Right lobe of liver (tissue), 6 donors: ENCODE measurements at regions not wholly inside any gene's neighbourhood (a gene's known extent, or its start where the extent isn't known, plus 50 kb on each side); places are given as distances from the start of the nearest gene placed in this dataset.

Source experiments
- ATAC-seq, 4 donors: fragments of 200-7000 bp; cut with Tn5 transposase; one replicate each; pipeline ENCODE4 v1.9.1; 2020; ENCODE audit warnings: mild to moderate bottlenecking in 4 of 4, moderate library complexity in 4 of 4
- DNase-seq, 3 donors: peaks; one replicate each; pipeline ENCODE4 v3.0.0-alpha.2; 2020
- H3K27ac ChIP-seq, 3 donors: fragments of 200-600 bp; one replicate each; pipeline ENCODE4 v1.8.0; 2022
- H3K27me3 ChIP-seq, 2 donors: fragments of 200-600 bp; one replicate each; pipeline ENCODE4 v1.8.0; 2022
- H3K36me3 ChIP-seq, 4 donors: fragments of 200-600 bp; sonication (generic) in 1 of 4; one replicate each; pipeline versions ENCODE4 v1.5.1 to v1.8.0; 2017 to 2022; ENCODE audit warnings: control low read depth in 1 of 4
- H3K4me1 ChIP-seq, 4 donors: fragments of 200-600 bp; sonication (generic) in 1 of 4; one replicate each; pipeline versions ENCODE4 v1.5.1 to v1.8.0; 2017 to 2022; ENCODE audit warnings: control low read depth in 1 of 4
- H3K4me3 ChIP-seq, 3 donors: fragments of 200-600 bp; one replicate each; pipeline ENCODE4 v1.8.0; 2022
- H3K9me3 ChIP-seq, 4 donors: fragments of 200-600 bp; sonication (generic) in 1 of 4; one replicate each; pipeline versions ENCODE4 v1.5.1 to v1.8.0; 2017 to 2022; ENCODE audit warnings: control low read depth in 1 of 4
- POLR2A ChIP-seq: fragments of 450-650 bp; IDR thresholded peaks from one replicate; pipeline ENCODE4 v1.6.1; 2017; ENCODE audit warnings: antibody characterized with exemption, mild to moderate bottlenecking
- WGBS: methylation state at CpG from one replicate; pipeline ENCODE4 v1.1.6; 2018; ENCODE audit warnings: low coverage, low lambda C conversion rate; ENCODE audit not compliant: insufficient coverage; ENCODE audit errors: missing lambda C conversion rate; 5-methylcytosine and 5-hydroxymethylcytosine counted together
- intact Hi-C, 2 donors: fragments of 100-400 bp; cut with DNase I; formaldehyde crosslinking; loops; one replicate each; pipeline versions ENCODE4 v1.11.2 to v1.14.1; 2022
- TF ChIP-seq, protein P1 (sequence below), 4 donors: fragments of 200-600 bp in 3 of 4; fragments of 450-650 bp in 1 of 4; IDR thresholded peaks; one replicate each; pipeline versions ENCODE4 v1.5.1 to v1.8.0; 2016 to 2022; ENCODE audit warnings: antibody characterized with exemption in 4 of 4, mild to moderate bottlenecking in 2 of 4
- donor health status: DM: no; HTN: yes; CAD: no.
- donor health status: DM: no; HTN: no; CAD: no.
- donor health status: DM: no; HTN: no; CAD: no.
- donor health status: DM: no; HTN: yes; CAD: no.
- donor health status: DM: no; HTN: yes; CAD: no.

DNA sequence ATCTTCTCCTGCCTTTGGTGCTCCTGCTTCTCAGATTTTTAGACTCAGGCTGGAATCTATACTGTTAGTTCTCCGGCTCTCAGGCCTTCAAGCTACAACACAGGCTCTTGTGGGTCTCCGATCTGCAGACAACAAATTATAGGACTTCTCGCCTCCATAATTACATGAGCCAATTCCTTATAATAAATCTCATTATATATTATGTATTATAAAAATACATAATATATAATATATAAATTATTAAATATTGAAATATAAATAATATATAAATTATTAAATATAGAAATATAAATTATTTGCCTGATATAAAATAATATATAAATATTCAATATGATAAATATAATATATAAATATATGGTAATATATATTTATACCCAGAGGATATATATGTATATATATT, 1214.0 kb downstream of the ROBO2 start:
- WGBS, result 83% methylated on average over 3 of the region's 3 CpGs
- TF ChIP-seq POLR2A, result no peak
- TF ChIP-seq, protein P1, sequence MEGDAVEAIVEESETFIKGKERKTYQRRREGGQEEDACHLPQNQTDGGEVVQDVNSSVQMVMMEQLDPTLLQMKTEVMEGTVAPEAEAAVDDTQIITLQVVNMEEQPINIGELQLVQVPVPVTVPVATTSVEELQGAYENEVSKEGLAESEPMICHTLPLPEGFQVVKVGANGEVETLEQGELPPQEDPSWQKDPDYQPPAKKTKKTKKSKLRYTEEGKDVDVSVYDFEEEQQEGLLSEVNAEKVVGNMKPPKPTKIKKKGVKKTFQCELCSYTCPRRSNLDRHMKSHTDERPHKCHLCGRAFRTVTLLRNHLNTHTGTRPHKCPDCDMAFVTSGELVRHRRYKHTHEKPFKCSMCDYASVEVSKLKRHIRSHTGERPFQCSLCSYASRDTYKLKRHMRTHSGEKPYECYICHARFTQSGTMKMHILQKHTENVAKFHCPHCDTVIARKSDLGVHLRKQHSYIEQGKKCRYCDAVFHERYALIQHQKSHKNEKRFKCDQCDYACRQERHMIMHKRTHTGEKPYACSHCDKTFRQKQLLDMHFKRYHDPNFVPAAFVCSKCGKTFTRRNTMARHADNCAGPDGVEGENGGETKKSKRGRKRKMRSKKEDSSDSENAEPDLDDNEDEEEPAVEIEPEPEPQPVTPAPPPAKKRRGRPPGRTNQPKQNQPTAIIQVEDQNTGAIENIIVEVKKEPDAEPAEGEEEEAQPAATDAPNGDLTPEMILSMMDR (IDR thresholded peaks at IDR 0.05), result no peak

DNA sequence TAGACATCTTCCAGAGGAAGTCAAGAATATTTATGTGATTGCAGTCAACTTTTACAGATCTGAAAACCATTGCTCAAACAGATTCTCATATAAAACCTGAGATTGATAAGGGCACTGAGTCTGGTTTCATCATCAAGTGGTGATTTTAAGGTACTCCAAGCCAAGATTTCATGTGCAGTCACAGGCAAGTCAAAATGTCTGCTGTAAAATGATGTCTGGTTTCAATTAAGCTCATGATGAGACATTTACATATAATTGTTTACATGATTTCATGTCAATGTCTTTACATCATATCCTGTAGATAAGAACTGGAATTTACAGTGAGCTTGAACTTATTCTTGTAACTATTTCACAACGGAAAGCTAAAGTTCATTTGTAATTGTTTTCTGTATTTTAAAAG, 1215.5 kb downstream of the ROBO2 start:
- no peak for ATAC-seq
- DNase-seq, result no peak
- Histone ChIP-seq H3K9me3 (no peaks in the 10 kb centered on the region), H3K4me3 (no peak overlapping the region), H3K36me3 (no peaks in the 10 kb centered on the region), H3K4me1 (no peaks in the 10 kb centered on the region), H3K27ac (no peak overlapping the region), H3K27me3 (no peaks in the 10 kb centered on the region)
- 45% methylated on average over 1 of the region's 1 CpG for WGBS
- TF ChIP-seq, protein P1 (IDR thresholded peaks at IDR 0.05), result no peak
- TF ChIP-seq POLR2A, result no peak
- intact Hi-C loops, result no loop called here

More for the DNA sequence above, 1214.0 kb downstream of the ROBO2 start:
- no peak for ATAC-seq
- intact Hi-C loops, result no loop called here
- no peak overlapping the region for H3K27ac ChIP-seq
- H3K27me3 ChIP-seq, result no peaks in the 10 kb centered on the region
- no peak overlapping the region for H3K4me3 ChIP-seq
- no peaks in the 10 kb centered on the region for H3K36me3 ChIP-seq
- no peaks in the 10 kb centered on the region for H3K9me3 ChIP-seq
- no peaks in the 10 kb centered on the region for H3K4me1 ChIP-seq
- no peak for DNase-seq

DNA sequence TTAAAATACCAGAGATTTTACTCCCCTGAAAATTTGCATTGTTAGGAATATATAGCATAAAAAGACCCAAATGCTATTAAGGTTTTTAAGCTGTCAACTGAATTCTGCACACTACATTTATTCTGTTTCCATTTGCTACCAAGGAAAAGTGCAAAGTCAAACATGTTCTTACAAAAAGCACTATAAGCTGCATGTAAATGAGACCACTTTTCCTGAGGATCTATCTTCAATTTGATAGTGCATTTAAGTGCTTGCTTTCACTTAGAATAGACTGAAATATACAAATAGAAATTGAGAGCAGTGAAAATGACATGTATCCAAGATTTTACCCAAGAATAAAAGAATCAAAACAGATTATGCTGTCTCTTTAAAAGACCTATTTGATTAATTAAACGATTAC, 1216.2 kb downstream of the ROBO2 start:
- Histone ChIP-seq H3K27ac (no peak overlapping the region), H3K27me3 (no peaks in the 10 kb centered on the region), H3K4me1 (no peaks in the 10 kb centered on the region), H3K9me3 (no peaks in the 10 kb centered on the region), H3K4me3 (no peak overlapping the region), H3K36me3 (no peaks in the 10 kb centered on the region)
- intact Hi-C loops, result no loop called here
- TF ChIP-seq POLR2A, result no peak
- TF ChIP-seq, protein P1 (IDR thresholded peaks at IDR 0.05), result no peak
- ATAC-seq (no peak), DNase-seq (no peak)
- WGBS, result 32% methylated on average over 1 of the region's 1 CpG

DNA sequence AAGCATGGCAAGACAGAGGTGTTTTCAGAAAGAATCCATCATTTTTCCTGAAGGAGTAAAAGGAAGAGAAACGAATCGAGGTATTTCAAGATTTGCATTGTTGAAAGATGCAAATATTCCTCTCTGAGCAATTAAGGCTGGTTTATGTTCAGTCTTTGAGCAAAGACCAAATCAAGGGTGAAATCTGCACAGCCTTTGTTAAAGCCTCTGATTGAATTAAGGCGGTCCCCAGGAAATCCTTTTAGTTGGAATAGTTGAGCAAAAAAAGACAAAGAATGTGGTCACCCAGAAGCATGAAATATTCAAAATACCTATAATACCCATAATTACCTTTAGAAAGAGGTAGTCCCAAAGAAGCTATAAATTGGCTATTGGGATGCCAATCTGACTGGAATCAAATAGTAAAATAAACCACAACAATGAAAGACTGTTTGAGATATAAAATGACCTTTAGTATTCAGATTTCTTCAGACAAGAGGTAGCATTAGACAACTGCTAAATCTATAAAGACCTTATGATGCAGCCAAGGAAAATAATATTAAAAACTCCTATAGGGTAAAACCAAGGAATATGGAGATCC, 1218.1 kb downstream of the ROBO2 start:
- H3K27me3 ChIP-seq, result no peaks in the 10 kb centered on the region
- no peak overlapping the region for H3K27ac ChIP-seq
- intact Hi-C loops, result no loop called here
- H3K9me3 ChIP-seq, result no peaks in the 10 kb centered on the region
- H3K4me3 ChIP-seq, result no peak overlapping the region
- no peaks in the 10 kb centered on the region for H3K4me1 ChIP-seq
- DNase-seq (no peak), ATAC-seq (no peak)
- 68% methylated on average over 3 of the region's 3 CpGs for WGBS
- TF ChIP-seq, protein P1 (IDR thresholded peaks at IDR 0.05), result no peak
- TF ChIP-seq POLR2A, result no peak
- H3K36me3 ChIP-seq, result no peaks in the 10 kb centered on the region

DNA sequence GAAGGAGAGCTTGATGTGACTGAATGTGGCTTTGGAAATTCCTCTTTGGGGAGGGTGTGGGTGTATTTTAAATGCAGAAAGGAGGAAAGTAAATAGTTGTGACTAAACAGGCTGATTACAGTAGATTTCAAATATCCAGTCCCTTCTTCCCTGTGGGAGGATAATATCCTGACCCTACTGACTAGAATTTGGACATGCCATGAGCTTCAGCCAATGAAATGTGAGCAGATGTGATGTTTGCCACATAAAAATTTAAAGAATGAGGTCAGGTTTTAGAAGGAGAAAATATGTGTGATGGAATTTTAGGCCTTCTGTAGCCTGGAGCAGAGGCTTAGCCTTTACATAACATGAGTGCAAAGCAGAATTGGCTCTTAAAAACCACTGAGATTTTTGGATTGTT, 1218.9 kb downstream of the ROBO2 start:
- Histone ChIP-seq H3K27ac (no peak overlapping the region), H3K27me3 (no peaks in the 10 kb centered on the region), H3K4me3 (no peak overlapping the region), H3K4me1 (no peaks in the 10 kb centered on the region), H3K9me3 (no peaks in the 10 kb centered on the region), H3K36me3 (no peaks in the 10 kb centered on the region)
- DNase-seq, result no peak
- intact Hi-C loops, result no loop called here
- no peak for TF ChIP-seq POLR2A
- TF ChIP-seq, protein P1 (IDR thresholded peaks at IDR 0.05), result no peak
- no peak for ATAC-seq
